ENCODE measurements at regions not wholly inside any gene's neighbourhood (a gene's known extent, or its start where the extent isn't known, plus 50 kb on each side); places are given as distances from the start of the nearest gene placed in this dataset.

DNA sequence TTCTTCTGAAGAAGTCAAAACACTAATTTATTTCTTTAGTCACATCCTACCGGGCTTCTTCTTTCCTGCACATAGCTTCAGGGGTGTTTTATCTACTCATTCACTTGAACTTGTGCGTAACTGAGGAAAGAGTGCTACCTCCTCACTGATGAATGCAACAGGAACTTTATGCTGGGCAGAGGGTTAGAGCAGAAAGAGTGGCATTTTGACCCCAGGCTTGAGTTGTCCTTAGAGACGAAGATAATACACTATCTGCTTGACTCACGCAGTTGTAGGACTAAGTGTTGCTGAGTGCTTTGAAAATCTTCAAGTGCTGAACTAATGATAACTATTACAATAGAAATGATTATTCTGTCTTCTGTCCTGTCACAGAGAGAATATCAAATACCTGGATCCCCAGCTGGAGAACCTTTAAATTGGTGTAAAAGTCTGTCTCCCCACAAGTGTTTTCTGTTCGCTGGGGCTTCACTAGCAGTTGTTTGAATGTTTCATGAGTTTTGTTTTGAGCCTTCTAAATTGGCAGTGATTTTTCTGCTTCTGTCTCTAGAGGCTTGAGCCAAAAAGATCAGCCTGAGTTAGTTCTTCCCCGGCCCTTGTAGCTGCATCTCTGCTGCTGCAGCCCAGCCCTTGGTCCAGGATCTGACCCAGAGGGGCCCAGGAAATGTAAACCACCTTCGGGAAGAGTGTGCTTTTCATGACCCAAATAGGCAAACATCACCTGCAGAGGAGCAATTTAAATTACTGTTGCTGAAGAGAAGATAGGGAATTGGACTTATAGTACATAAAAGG, 86.3 kb upstream of the LGALSL start:
- TF ChIP-seq, protein P1, sequence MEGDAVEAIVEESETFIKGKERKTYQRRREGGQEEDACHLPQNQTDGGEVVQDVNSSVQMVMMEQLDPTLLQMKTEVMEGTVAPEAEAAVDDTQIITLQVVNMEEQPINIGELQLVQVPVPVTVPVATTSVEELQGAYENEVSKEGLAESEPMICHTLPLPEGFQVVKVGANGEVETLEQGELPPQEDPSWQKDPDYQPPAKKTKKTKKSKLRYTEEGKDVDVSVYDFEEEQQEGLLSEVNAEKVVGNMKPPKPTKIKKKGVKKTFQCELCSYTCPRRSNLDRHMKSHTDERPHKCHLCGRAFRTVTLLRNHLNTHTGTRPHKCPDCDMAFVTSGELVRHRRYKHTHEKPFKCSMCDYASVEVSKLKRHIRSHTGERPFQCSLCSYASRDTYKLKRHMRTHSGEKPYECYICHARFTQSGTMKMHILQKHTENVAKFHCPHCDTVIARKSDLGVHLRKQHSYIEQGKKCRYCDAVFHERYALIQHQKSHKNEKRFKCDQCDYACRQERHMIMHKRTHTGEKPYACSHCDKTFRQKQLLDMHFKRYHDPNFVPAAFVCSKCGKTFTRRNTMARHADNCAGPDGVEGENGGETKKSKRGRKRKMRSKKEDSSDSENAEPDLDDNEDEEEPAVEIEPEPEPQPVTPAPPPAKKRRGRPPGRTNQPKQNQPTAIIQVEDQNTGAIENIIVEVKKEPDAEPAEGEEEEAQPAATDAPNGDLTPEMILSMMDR (optimal IDR thresholded peaks at IDR 0.05 in 1 of 3, IDR thresholded peaks at IDR 0.05 in 1 of 3, conservative IDR thresholded peaks at IDR 0.05 in 1 of 3; ENCODE audit: extremely low read depth in 1 of 3, insufficient read depth in 2 of 3, low read length in 3 of 3) = no peak
- TF ChIP-seq EZH2 (IDR thresholded peaks at IDR 0.05; ENCODE audit: low read length) = no peak
